Daoy (cell line): ENCODE measurements at regions not wholly inside any gene's neighbourhood (a gene's known extent, or its start where the extent isn't known, plus 50 kb on each side); places are given as distances from the start of the nearest gene placed in this dataset.

Experiments used
- DNase-seq: peaks from one replicate; pipeline ENCODE4 v3.0.0-alpha.2; 2015; ENCODE audit warnings: low read depth

GRCh38 chr5:97580746-97581145 is 397.7 kb upstream of the RIOK2 start:
- DNase-seq: no peak

- DNase-seq: no peak
Observed at GRCh38 chr5:97591781-97592180, 408.7 kb upstream of the RIOK2 start.

- no peak for DNase-seq
Observed at GRCh38 chr5:97600486-97600885, 417.4 kb upstream of the RIOK2 start.

GRCh38 chr5:97601651-97602050 is 418.6 kb upstream of the RIOK2 start:
- DNase-seq: no peak

- DNase-seq: no peak
Observed at GRCh38 chr5:97606531-97606930, 423.5 kb upstream of the RIOK2 start.

- no peak for DNase-seq
Observed at GRCh38 chr5:97608501-97608900, 425.5 kb upstream of the RIOK2 start.

- DNase-seq: no peak
Observed at GRCh38 chr5:97618721-97619120, 435.7 kb upstream of the RIOK2 start.

GRCh38 chr5:97623441-97623840 is 440.4 kb upstream of the RIOK2 start:
- DNase-seq: no peak

GRCh38 chr5:97624886-97625285 is 441.8 kb upstream of the RIOK2 start:
- DNase-seq: no peak

GRCh38 chr5:97627272-97627671 is 444.2 kb upstream of the RIOK2 start:
- DNase-seq: no peak

GRCh38 chr5:97628031-97628430 is 445.0 kb upstream of the RIOK2 start:
- no peak for DNase-seq

GRCh38 chr5:97628807-97629206 is 445.8 kb upstream of the RIOK2 start:
- no peak for DNase-seq

- DNase-seq: no peak
Observed at GRCh38 chr5:97629276-97629675, 446.2 kb upstream of the RIOK2 start.

GRCh38 chr5:97635553-97635952 is 452.5 kb upstream of the RIOK2 start:
- DNase-seq: no peak

GRCh38 chr5:97636766-97637165 is 453.7 kb upstream of the RIOK2 start:
- no peak for DNase-seq

GRCh38 chr5:97641081-97641480 is 458.0 kb upstream of the RIOK2 start:
- DNase-seq: no peak

- DNase-seq: no peak
Observed at GRCh38 chr5:97644206-97644605, 461.2 kb upstream of the RIOK2 start.

- DNase-seq: no peak
Observed at GRCh38 chr5:97644896-97645295, 461.8 kb upstream of the RIOK2 start.

GRCh38 chr5:97657239-97657638 is 474.2 kb upstream of the RIOK2 start:
- no peak for DNase-seq

- no peak for DNase-seq
Observed at GRCh38 chr5:97658116-97658900, 475.3 kb upstream of the RIOK2 start.

- no peak for DNase-seq
Observed at GRCh38 chr5:97666783-97667182, 483.7 kb upstream of the RIOK2 start.

GRCh38 chr5:97670447-97670846 is 487.4 kb upstream of the RIOK2 start:
- no peak for DNase-seq

GRCh38 chr5:97676608-97677007 is 493.6 kb upstream of the RIOK2 start:
- no peak for DNase-seq

- no peak for DNase-seq
Observed at GRCh38 chr5:97694091-97694490, 511.0 kb upstream of the RIOK2 start.
